CMK (cell line): ENCODE measurements at regions not wholly inside any gene's neighbourhood (a gene's known extent, or its start where the extent isn't known, plus 50 kb on each side); places are given as distances from the start of the nearest gene placed in this dataset.

Source experiments
- DNase-seq: peaks from one replicate; pipeline ENCODE4 v3.0.0-alpha.2; 2010; ENCODE audit warnings: low read depth

DNA sequence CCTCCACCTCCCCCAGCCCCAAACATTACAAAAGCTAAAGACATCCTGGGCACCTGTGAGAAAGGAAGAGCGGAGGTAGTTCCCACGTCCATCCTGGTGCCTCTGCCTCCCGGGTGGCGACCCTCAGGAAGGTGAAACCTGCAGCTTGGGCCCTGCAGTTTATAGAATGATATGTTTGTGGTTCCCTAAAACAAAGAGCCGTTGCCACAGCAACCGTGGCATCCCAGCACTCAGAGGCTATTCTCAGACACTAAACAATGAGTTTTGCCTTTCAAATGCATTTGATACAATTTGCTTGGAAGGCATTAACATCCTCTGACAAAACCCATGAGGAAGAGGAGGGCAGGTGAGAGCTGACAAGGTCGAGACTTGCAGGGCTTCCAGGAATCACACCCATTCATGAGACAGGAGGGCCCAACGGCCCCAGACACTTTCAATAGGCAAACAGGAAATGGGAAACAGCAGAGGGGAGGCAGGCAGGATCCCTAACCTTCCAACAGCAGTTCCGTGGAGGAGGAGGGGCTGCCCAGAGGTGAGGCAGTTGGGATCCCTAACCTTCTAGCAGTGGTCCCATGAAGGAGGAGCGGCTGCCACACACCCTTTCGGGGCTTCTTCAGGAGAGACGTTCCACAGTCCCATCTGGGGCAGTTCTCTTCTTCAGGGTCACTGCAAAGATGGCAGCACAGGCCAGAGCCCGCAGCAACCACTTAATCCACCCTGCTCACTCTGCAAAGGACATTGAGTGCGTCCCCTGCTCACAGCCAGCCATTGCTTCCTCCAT is 379.2 kb downstream of the SHANK2 start:
- no peak for DNase-seq

- DNase-seq: no peak
Observed at GRCh38 chr11:70873736-70874412, 378.5 kb downstream of the SHANK2 start.

- DNase-seq: no peak
Observed at GRCh38 chr11:70876685-70877084, 375.7 kb downstream of the SHANK2 start.

DNA sequence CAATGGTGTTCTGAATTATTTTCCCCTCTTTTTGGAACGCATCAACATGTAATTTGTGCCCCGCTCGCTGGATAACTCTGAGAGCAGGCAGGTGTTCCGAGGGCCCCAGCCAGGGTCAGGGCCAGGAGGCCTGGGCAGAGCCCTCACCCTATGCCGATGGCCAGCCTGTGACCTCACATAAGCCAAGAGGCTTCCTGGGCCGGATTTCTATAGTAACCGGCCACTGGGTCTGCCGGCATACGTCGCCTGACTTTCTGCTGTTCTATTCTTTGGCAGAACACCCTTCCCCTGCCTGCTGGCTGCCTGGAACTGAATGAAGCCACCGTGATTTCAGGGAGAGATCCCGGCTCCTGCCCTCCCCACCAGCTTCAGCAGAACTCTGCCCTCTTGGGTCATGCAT is 375.2 kb downstream of the SHANK2 start:
- no peak for DNase-seq

DNA sequence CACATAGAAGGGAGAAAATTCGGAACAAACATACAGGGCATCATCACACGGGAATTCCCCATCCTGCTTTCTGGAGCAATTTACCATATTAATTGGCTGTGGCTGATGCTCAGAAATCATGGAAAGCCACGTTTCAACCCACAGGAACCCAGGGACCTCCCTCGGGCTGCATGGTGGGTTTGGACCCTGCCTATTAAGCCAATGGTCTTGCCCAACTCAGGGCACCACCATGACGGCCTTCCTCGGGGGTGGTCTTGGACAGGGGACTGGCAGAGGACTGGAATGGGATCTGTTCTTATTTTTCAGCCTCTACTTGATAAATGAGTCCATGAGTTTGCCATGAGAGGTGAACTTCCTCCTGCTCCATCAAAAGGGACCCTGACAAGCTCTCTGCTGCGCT is 374.0 kb downstream of the SHANK2 start:
- DNase-seq: no peak

DNA sequence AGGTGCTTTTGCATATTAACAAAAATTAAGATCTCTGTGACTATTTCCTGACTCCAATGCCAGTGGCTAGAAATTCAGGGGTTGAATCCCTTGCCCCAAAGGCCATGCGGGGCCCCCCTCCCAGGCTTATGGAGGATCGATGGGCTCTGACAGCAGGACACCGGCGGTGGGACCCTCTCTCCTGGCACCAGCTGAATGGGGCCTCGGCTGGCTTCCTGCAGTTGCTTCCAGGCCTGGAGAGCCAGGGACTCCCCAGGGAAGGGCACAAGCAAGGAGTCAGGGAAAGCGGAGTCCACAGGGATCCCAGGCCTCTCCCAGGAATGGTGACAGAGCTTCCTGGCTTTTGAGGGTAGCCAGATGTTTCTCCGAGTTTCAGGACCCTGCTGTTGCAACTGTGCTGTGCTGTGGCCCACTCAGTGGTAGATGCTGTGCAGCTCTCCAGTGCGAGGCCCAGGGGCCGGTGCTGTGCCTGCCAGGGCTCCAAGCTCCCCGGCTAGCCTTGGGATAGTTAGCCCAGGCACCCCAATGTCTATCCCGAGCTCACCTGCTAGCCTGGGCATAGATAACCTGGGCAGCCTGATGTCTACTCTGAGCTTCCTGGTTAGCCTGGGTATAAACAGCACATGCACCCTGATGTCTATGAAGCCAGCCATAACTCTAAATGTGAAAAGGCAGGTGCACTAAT is 372.6 kb downstream of the SHANK2 start:
- no peak for DNase-seq

DNA sequence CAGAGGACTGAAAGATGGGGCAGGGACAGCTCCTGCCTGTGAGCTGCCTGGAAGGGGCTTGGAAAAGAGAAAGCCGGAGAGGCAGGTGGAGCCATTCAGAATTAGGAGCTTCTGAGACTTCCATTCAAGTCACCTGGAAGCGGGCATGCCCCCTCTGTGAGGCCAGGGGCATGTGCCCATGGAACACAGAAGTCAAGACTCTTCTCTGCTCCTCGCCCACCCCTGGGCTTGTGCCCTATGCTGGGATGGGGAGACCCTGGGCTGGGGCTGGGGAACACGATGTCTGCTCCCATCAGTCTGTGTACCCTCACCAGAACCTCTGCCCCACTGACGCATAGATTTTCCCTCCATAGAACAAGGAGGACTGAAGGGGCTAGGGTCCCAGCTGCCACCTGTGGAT is 372.0 kb downstream of the SHANK2 start:
- no peak for DNase-seq

DNA sequence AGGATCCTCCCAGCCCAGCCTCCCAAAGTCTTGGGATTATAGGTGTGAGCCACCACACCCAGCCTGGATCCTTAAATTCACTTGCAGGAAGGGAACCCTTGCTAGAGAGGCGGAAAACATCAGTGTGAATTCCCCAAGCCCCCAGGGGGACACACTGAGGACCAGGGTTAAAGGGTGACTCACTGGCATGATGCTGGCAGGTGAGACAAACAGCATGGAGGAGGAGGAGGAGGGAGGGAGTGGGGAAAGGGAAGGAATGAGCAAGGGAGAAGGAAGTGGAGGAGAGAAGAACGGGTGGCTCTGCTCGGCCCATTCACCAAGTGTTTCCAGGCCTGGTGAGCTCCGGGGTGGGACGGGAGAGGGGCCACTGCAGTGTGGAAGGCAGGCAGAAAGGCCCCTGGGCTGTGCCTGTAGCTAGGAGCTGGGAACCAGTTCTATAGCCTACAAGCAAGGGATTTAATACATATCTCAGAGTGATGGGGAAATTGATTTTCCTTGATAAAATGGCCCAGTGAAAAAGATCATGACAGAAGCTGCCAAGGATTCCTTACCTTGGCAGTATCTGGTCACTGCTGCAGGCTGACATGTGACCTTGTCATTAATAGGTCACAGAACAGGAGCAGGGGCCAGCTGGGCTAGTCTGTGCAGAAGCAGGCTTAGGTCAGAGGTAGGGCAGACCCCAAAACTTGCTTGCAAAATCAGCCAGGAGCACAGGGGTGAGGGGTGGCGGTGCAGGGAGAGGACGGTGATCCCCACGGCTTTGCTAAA is 370.2 kb downstream of the SHANK2 start:
- DNase-seq: no peak

DNA sequence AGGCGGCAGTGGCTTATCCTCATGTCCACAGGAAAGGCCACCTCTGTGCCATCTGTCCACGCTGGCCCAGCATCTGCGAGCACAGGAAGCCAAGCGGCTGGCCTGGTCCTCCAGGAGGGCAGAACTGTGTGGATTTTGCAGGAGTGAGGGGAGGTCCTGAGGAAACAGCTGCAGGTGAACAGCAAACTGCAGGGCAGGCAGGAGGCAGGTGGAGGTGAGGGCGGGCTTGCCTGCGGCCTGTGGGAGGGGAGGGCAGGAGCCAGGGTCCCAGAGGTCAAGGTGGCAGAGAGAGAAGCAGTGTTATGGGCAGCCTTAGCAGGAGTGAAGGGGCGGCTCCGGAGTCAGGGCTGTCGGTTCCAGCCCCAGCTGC is 369.7 kb downstream of the SHANK2 start:
- DNase-seq: no peak

DNA sequence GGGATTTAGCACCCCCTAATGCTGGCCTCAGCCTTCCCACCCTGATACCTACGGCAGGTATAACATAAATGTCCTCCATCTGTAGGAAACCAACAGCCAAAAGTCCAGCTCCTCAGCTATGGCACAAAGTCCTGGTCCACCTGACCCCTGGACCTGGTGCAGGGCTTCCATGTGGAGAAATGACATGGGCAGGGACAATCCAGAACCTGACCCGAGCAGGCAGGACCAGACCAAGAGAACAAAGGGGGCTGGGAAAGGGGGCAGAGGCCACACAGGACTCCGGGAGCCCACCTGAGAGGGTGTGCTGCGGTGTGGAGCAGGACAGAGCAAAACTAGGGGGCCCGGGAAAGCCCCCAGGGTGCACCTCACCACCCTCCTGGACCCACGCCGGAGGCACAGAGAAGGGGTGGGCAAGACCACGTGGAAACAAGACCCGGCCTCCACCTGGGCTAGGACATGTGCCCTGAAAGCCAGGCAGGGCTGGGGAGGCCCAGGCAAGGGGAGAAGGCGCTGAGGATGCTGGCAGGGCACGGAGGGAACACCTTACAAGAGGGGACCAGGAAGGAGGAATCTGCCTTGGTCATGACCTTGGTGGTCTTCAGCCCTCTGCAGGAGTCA is 368.9 kb downstream of the SHANK2 start:
- no peak for DNase-seq

- DNase-seq: no peak
Observed at GRCh38 chr11:70883973-70884623, 368.3 kb downstream of the SHANK2 start.

DNA sequence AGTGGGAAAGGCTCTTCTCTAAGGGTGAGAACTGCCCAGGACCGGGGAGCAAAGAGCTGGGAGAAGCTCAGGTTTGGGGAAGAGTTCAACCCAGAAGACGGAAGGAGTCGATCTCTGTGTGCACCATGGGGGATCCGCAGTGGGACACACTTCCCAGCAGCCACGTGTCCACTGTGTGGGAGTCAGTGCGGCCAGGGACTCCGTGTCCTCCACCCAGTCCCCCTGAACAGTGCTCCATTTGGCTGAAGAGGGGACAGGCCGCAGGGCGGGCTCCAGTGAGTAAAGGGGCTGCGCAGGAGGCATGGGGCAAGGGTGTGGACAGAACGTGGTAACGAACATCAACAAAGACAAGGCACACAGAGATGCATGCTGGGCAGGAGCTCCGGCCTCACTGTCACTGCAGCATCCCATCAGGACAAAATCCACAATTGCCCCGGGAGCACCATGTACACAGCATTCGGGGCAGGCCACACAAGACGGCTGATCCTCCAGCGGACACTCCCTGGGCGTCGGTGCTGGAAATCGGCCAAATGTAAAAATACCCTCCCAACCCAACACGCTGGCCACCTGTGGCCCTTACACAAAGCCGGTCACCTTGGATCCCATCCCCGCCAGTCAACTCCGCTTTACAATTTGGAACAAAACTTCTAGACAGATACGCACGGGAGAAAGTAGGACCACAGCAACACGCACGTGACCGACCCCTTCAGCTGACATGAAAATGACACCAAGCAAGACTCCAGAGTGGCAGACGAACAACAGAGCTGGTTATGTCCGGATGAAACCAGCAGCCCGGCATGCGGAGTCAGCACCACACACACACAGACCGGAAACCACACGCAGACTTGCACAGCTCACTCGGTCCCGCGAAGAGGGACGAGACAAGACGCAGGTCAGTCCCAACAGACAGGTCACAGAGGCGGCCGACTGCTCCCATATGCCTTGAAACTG is 366.8 kb downstream of the SHANK2 start:
- DNase-seq: no peak

DNA sequence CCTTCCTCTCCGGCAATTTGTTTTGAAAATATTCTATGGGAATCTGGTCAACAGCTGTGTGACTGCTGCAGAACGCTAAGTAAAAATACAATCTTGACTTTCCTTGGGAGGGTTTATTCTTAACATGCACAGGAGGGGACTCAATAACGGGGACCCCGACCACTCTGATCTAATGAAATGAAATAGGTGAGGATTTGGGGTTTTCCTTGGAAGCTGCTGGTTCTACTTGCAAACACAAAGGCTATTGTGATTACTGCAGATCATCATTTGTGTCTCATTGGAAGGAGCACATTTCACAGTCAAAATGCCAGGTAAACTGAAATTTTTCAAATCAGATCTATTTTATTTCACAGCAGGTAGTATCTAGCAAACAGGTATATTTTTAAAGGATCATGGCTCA is 366.1 kb downstream of the SHANK2 start:
- DNase-seq: no peak

- DNase-seq: no peak
Observed at GRCh38 chr11:70886676-70887541, 365.5 kb downstream of the SHANK2 start.

DNA sequence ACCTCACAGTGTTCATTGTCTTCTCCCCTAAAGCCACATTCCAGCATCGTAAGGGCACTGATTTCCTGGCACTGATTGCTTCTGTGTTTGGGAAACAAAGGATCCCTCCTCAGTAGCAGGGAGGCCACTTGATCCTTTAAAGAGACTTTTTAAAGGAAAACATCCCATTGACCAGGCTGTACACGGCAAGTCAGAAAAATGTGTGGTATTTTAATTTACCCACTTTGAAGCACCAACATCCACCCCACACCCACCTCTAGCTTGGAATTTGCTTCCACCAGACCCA is 364.9 kb downstream of the SHANK2 start:
- DNase-seq: no peak

- DNase-seq: no peak
Observed at GRCh38 chr11:70888061-70888460, 364.3 kb downstream of the SHANK2 start.

GRCh38 chr11:70889411-70889810 is 363.0 kb downstream of the SHANK2 start:
- DNase-seq: no peak

DNA sequence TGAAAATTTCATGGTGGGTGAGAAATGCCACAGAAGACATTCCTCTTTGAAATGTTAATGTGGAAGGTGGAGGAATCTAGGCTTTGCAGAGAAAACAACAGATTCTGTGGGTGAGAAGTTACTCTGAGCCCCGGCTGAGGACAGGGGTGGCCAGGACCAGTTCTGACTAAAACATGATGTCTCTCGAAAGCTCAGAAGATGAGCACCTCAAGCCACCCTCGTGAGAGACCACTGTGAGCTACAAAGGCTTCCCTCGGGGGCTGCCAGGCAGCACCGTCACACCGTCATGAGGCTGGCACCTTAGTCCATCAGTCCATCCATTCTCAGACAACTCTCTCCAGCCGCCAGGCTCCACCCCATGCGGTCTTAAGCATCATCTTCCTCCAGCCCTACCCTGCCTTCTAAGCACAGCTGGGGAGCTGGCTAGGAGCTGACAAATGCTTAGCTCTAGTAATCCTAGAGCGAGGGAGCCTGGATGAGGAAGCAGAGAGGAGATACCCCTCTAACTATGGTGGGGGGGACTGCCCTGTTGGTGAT is 360.5 kb downstream of the SHANK2 start:
- DNase-seq: no peak

GRCh38 chr11:70892889-70893288 is 359.5 kb downstream of the SHANK2 start:
- DNase-seq: no peak
